Breast epithelium (tissue), 4 donors: ENCODE measurements at regions not wholly inside any gene's neighbourhood (a gene's known extent, or its start where the extent isn't known, plus 50 kb on each side); places are given as distances from the start of the nearest gene placed in this dataset.

Experiments used
- DNase-seq, 2 donors: peaks; one replicate each; pipeline ENCODE4 v3.0.0-alpha.2; 2019; ENCODE audit warnings: low spot score in 2 of 2
- H3K27ac ChIP-seq, 2 donors: fragments of 200-600 bp; sonication (generic) in 1 of 2; one replicate each; pipeline ENCODE4 v1.5.1; 2016 to 2019; ENCODE audit warnings: mild to moderate bottlenecking in 1 of 2
- H3K27me3 ChIP-seq, 2 donors: fragments of 200-600 bp; sonication (generic) in 1 of 2; one replicate each; pipeline versions ENCODE4 v1.5.1 to v1.6.0; 2017 to 2019; ENCODE audit warnings: control low read depth in 1 of 2, mild to moderate bottlenecking in 1 of 2
- H3K36me3 ChIP-seq: fragments of 200-600 bp; one replicate; pipeline ENCODE4 v1.5.1; 2019
- H3K4me1 ChIP-seq, 2 donors: fragments of 200-600 bp; sonication (generic); one replicate each; pipeline ENCODE4 v1.5.1; 2016 to 2019; ENCODE audit warnings: control low read depth in 1 of 2
- H3K4me3 ChIP-seq, 3 donors: fragments of 200-600 bp; sonication (generic); 1 replicate in 2 of 3; 2 replicates in 1 of 3; pipeline ENCODE4 v1.5.1; 2016 to 2019; ENCODE audit warnings: mild to moderate bottlenecking in 3 of 3, moderate library complexity in 2 of 3
- H3K9me3 ChIP-seq, 2 donors: fragments of 200-600 bp; sonication (generic) in 1 of 2; one replicate each; pipeline ENCODE4 v1.5.1; 2016 to 2019; ENCODE audit warnings: control low read depth in 1 of 2
- CTCF ChIP-seq, 3 donors: fragments of 450-650 bp; IDR thresholded peaks; one replicate each; pipeline ENCODE4 v1.5.1; 2016 to 2017; ENCODE audit warnings: antibody characterized with exemption in 3 of 3, mild to moderate bottlenecking in 3 of 3, moderate library complexity in 3 of 3
- POLR2A ChIP-seq: fragments of 450-650 bp; IDR thresholded peaks from one replicate; pipeline ENCODE4 v1.6.1; 2016; ENCODE audit warnings: antibody characterized with exemption, mild to moderate bottlenecking, moderate library complexity
- POLR2AphosphoS5 ChIP-seq, 3 donors: sonication (generic); formaldehyde crosslinking; IDR thresholded peaks; one replicate each; pipeline ENCODE4 v1.6.1; 2017; ENCODE audit warnings: antibody characterized with exemption in 3 of 3
- intact Hi-C: fragments of 100-400 bp; cut with DNase I; formaldehyde crosslinking; loops from one replicate; pipeline ENCODE4 v1.15.1; 2023; ENCODE audit warnings: low total_unique reads

GRCh38 chr4:14254926-14255325, 627.4 kb upstream of the BOD1L1 start:
- TF ChIP-seq POLR2AphosphoS5 (IDR thresholded peaks at IDR 0.05): no peak
- no peak for TF ChIP-seq POLR2A
- no peak for TF ChIP-seq CTCF (IDR thresholded peaks at IDR 0.05)

GRCh38 chr4:14257903-14258302, 630.4 kb upstream of the BOD1L1 start:
- TF ChIP-seq POLR2AphosphoS5 (IDR thresholded peaks at IDR 0.05) (no peak), CTCF (IDR thresholded peaks at IDR 0.05) (no peak), POLR2A (no peak)
- intact Hi-C loops: no loop called here
- no peaks in the 10 kb centered on the region for H3K4me1 ChIP-seq

More at GRCh38 chr4:14254926-14255325, 627.4 kb upstream of the BOD1L1 start:
- DNase-seq: no peak
- H3K4me1 ChIP-seq: no peaks in the 10 kb centered on the region
- intact Hi-C loops: no loop called here
- H3K4me3 ChIP-seq: no peak overlapping the region
- H3K27ac ChIP-seq: no peak overlapping the region
- no peaks in the 10 kb centered on the region for H3K36me3 ChIP-seq
- no peaks in the 10 kb centered on the region for H3K27me3 ChIP-seq
- no peaks in the 10 kb centered on the region for H3K9me3 ChIP-seq

GRCh38 chr4:14259936-14260335, 632.4 kb upstream of the BOD1L1 start:
- no peak for TF ChIP-seq POLR2AphosphoS5 (IDR thresholded peaks at IDR 0.05)
- no peak for TF ChIP-seq CTCF (IDR thresholded peaks at IDR 0.05)
- TF ChIP-seq POLR2A: no peak

More at GRCh38 chr4:14257903-14258302, 630.4 kb upstream of the BOD1L1 start:
- Histone ChIP-seq H3K27me3 (no peaks in the 10 kb centered on the region), H3K27ac (no peak overlapping the region), H3K4me3 (no peak overlapping the region), H3K9me3 (no peaks in the 10 kb centered on the region), H3K36me3 (no peaks in the 10 kb centered on the region)
- DNase-seq: no peak

GRCh38 chr4:14260591-14260990, 633.1 kb upstream of the BOD1L1 start:
- H3K27ac ChIP-seq: no peak overlapping the region

More at GRCh38 chr4:14259936-14260335, 632.4 kb upstream of the BOD1L1 start:
- Histone ChIP-seq H3K4me1 (no peaks in the 10 kb centered on the region), H3K36me3 (no peaks in the 10 kb centered on the region), H3K27ac (no peak overlapping the region), H3K27me3 (no peaks in the 10 kb centered on the region), H3K4me3 (no peak overlapping the region), H3K9me3 (no peaks in the 10 kb centered on the region)
- no peak for DNase-seq
- intact Hi-C loops: no loop called here

GRCh38 chr4:14262221-14262620, 634.7 kb upstream of the BOD1L1 start:
- DNase-seq: no peak
- H3K36me3 ChIP-seq: no peaks in the 10 kb centered on the region
- TF ChIP-seq POLR2AphosphoS5 (IDR thresholded peaks at IDR 0.05) (no peak), POLR2A (no peak), CTCF (IDR thresholded peaks at IDR 0.05) (no peak)
- H3K4me3 ChIP-seq: no peak overlapping the region
- intact Hi-C loops: no loop called here
- H3K4me1 ChIP-seq: no peaks in the 10 kb centered on the region
- H3K27me3 ChIP-seq: no peaks in the 10 kb centered on the region
- no peak overlapping the region for H3K27ac ChIP-seq
- H3K9me3 ChIP-seq: no peaks in the 10 kb centered on the region

More at GRCh38 chr4:14260591-14260990, 633.1 kb upstream of the BOD1L1 start:
- no peak for DNase-seq
- intact Hi-C loops: no loop called here
- H3K27me3 ChIP-seq: no peaks in the 10 kb centered on the region
- H3K36me3 ChIP-seq: no peaks in the 10 kb centered on the region
- TF ChIP-seq POLR2AphosphoS5 (IDR thresholded peaks at IDR 0.05): no peak
- TF ChIP-seq POLR2A: no peak
- TF ChIP-seq CTCF (IDR thresholded peaks at IDR 0.05): no peak
- no peak overlapping the region for H3K4me3 ChIP-seq
- H3K4me1 ChIP-seq: no peaks in the 10 kb centered on the region
- no peaks in the 10 kb centered on the region for H3K9me3 ChIP-seq
